Activated naive CD4-positive, alpha-beta T cell treated with anti-CD3 and anti-CD28 coated beads, Interleukin-2, amount 50 U/mL, for 24 hours (primary cell): ENCODE measurements at regions not wholly inside any gene's neighbourhood (a gene's known extent, or its start where the extent isn't known, plus 50 kb on each side); places are given as distances from the start of the nearest gene placed in this dataset.
"Not testable (repeated sequence)": the region's sequence is repeated elsewhere in the genome, so short reads cannot be mapped to it uniquely, and the experiment has no call there.

Source experiments
- H3K27ac Mint-ChIP-seq: one replicate; pipeline ENCODE4 v1.8.0; 2021; ENCODE audit warnings: mild to moderate bottlenecking, mixed read lengths
- H3K27me3 Mint-ChIP-seq: one replicate; pipeline ENCODE4 v1.8.0; 2021; ENCODE audit warnings: mixed read lengths
- H3K36me3 Mint-ChIP-seq: one replicate; pipeline ENCODE4 v1.8.0; 2021; ENCODE audit warnings: mixed read lengths
- H3K4me1 Mint-ChIP-seq: one replicate; pipeline ENCODE4 v1.8.0; 2021; ENCODE audit warnings: mixed read lengths
- H3K4me3 Mint-ChIP-seq: one replicate; pipeline ENCODE4 v1.8.0; 2021; ENCODE audit warnings: mild to moderate bottlenecking, mixed read lengths
- H3K9me3 Mint-ChIP-seq: one replicate; pipeline ENCODE4 v1.8.0; 2021; ENCODE audit warnings: mixed read lengths

DNA sequence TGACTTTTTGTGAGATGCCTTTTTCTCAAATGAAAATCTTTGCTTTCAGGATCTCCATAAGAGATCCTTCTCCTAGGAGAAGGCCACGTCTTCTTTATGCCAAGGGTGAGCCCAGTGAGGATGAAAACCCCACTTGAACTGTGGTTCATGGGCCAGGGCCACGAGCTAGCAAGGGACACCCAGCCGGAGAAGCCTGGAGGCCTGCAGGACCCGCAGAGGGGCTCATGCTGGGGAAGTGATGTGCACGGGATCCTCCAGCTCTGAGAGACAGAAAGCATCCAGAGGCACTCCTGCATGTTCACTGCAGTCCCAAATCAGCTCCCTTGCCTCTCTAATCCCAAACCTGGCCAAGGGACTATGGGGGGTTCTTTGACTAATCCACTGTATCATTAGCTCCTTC lies 168.9 kb downstream of the UQCRFS1 start:
- Mint-ChIP-seq H3K4me1 (no peaks in the 10 kb centered on the region), H3K4me3 (no peak overlapping the region), H3K27ac (no peak overlapping the region), H3K27me3 (peaks cover 5% of the 10 kb centered on the region), H3K9me3 (no peaks in the 10 kb centered on the region), H3K36me3 (no peaks in the 10 kb centered on the region)

DNA sequence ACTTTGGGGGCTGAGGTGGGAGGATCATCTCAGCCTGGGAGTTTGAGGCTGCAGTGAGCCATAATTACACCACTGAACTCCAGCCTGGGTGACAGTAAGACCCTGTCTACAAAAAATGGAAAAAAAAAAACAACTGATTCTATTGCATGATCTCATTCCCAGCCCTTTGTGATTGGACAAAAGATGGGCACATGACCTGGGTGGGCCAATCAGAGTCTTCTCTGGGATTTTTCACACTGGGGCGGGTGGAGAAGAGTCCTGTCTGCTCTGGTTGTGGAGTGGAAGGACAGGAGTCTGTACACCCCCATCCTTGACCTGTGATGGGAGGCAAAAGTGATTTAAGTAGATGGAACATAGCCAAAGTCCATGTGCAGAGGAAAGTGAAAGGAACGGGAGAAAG lies 170.5 kb downstream of the UQCRFS1 start:
- Mint-ChIP-seq H3K4me3 (no peak overlapping the region), H3K27me3 (peaks cover 5% of the 10 kb centered on the region), H3K4me1 (no peaks in the 10 kb centered on the region)

DNA sequence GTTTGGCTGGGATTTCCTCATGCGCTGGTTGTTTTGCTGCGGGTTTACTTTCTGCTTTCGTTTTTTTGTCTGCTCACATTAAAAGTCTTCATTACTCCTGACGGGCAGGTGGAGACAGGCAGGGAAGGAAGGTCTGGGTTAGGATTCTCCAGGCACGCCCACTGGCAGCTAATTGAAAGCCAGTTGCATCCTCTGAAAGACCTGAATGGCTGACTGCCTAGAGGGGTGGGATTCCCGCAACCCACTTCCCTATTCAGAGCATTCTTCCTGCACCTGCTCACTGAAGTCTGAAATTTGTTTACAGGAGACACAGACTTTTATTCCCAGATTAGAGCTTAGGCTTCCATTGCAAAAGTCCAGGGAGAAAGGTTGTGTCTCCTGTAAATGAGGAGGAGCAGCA lies 172.0 kb downstream of the UQCRFS1 start:
- Mint-ChIP-seq H3K4me1 (no peaks in the 10 kb centered on the region), H3K27ac (no peak overlapping the region), H3K9me3 (no peaks in the 10 kb centered on the region), H3K27me3 (peaks cover 3% of the 10 kb centered on the region), H3K4me3 (no peak overlapping the region), H3K36me3 (no peaks in the 10 kb centered on the region)

More for the DNA sequence above, 170.5 kb downstream of the UQCRFS1 start:
- Mint-ChIP-seq H3K27ac (no peak overlapping the region), H3K36me3 (no peaks in the 10 kb centered on the region), H3K9me3 (no peaks in the 10 kb centered on the region)

DNA sequence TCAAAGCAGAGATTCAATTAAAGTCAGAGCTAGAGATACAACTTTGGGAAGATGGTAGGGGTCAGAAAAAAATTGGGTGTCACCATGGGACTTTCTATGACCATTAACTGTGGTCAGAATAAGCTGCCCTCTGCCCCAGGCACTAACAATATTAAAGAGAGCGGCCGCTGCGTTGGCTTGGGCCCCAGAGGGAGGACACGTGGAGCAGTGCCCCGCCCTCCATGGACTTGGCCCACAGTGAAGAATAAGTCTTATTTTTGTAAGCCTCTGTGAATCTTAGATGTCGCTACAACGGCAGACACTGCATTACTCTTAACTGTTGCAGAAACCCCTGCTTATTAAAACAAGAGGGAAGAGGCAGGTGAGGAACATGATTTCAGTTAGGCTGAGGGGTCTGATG lies 172.7 kb downstream of the UQCRFS1 start:
- H3K4me3 Mint-ChIP-seq, result no peak overlapping the region
- H3K9me3 Mint-ChIP-seq, result no peaks in the 10 kb centered on the region
- H3K4me1 Mint-ChIP-seq, result no peaks in the 10 kb centered on the region
- peaks cover 3% of the 10 kb centered on the region for H3K27me3 Mint-ChIP-seq
- H3K27ac Mint-ChIP-seq, result no peak overlapping the region
- no peaks in the 10 kb centered on the region for H3K36me3 Mint-ChIP-seq

DNA sequence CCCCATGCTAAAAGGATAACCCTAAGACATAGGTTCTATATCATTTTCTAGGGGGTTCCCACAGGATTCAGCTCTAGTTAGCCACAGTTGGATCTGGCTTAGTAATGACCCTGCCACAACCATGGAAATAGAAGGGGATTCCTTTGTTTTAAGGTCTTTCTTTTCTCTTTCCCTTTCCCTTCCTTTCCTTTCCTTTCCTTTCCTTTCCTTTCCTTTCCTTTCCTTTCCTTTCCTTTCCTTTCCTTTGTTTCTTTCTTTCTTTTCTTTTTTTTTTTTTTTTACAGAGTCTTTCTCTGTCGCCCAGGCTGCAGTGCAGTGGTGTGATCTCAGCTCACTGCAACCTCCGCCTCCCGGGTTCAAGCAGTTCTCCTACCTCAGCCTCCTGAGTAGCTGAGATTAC lies 173.9 kb downstream of the UQCRFS1 start:
- not testable (repeated sequence) for H3K4me1 Mint-ChIP-seq, H3K9me3 Mint-ChIP-seq, H3K27me3 Mint-ChIP-seq, H3K27ac Mint-ChIP-seq, H3K4me3 Mint-ChIP-seq, H3K36me3 Mint-ChIP-seq

DNA sequence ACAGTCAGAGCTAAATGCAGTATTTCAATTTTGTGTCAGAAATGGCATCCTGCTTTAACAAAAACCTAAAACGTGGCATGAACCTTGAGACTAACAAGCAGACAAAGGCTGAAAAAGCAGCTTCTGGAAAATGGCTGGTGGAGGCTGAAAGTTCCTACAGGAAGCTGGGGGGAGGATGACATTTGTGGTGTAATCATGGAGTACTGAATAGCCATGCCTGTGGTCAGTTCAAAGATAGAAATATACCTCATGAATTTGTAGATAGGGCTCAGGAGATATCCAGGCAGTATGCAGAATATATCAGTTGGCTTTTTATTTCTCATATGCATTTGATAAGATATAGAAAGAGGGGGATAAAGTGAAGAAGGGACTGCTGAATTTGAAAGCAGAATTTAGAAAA lies 181.7 kb downstream of the UQCRFS1 start:
- Mint-ChIP-seq H3K4me3 (no peak overlapping the region), H3K9me3 (peaks cover 5% of the 10 kb centered on the region), H3K36me3 (no peaks in the 10 kb centered on the region), H3K27me3 (no peaks in the 10 kb centered on the region), H3K27ac (no peak overlapping the region), H3K4me1 (no peaks in the 10 kb centered on the region)

DNA sequence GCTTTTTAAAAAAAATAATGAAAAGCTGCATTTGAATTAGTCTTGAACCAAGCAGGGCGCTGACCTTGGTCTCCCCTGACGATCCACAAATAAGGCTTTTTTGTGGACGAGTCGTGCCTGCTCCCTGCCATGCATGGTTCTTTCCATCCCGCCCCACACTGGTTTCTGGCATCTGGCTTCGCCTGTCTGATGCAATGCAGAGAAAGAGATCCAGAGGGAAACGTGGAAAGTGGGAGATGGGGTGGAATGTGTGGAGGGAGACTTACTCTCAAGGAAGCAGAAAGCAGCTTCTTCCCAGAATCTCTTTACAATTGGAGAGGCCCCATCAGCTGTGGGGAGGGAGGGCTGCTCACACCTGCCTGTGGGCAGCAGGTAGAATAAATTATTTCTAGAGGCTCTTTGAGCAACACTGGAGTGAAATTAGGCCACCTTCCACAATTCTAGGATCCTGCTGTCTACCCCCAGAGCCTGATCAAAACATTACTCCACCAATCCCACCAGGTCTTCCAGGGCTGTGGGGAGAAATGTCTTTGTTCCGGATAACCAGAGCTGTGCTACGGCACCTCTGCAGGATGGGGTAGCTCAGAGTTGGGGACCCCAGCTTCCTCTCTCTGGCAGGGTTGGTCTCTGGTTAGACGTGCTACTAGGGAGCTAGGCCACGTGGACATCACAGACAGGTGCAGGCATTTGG lies 183.5 kb downstream of the UQCRFS1 start:
- no peaks in the 10 kb centered on the region for H3K36me3 Mint-ChIP-seq
- no peak overlapping the region for H3K27ac Mint-ChIP-seq
- no peaks in the 10 kb centered on the region for H3K4me1 Mint-ChIP-seq
- H3K9me3 Mint-ChIP-seq, result peaks cover 5% of the 10 kb centered on the region
- H3K4me3 Mint-ChIP-seq, result no peak overlapping the region
- H3K27me3 Mint-ChIP-seq, result no peaks in the 10 kb centered on the region

DNA sequence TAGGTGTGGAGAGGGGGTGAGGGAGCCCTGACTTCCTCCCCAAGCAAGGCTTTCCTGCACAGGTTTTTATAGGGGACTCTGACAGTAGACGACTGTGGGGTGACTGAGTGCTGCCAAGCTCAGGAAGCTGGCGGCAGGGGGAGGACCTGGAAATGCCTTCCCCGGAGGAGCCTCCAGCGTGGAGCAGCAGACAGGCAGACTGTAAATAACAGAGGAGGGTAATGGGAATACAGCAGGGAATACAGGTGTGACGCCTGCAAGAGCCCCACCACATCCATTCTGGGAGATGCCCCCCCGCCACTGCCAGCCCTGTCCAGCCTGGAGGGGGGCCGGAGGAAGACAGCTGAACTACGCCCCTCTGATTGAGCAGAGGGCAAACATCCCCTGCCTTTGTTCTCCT lies 190.4 kb downstream of the UQCRFS1 start:
- H3K4me3 Mint-ChIP-seq, result no peak overlapping the region
- H3K27me3 Mint-ChIP-seq, result no peaks in the 10 kb centered on the region
- H3K4me1 Mint-ChIP-seq, result no peaks in the 10 kb centered on the region
- H3K36me3 Mint-ChIP-seq, result no peaks in the 10 kb centered on the region
- no peaks in the 10 kb centered on the region for H3K9me3 Mint-ChIP-seq
- H3K27ac Mint-ChIP-seq, result no peak overlapping the region

DNA sequence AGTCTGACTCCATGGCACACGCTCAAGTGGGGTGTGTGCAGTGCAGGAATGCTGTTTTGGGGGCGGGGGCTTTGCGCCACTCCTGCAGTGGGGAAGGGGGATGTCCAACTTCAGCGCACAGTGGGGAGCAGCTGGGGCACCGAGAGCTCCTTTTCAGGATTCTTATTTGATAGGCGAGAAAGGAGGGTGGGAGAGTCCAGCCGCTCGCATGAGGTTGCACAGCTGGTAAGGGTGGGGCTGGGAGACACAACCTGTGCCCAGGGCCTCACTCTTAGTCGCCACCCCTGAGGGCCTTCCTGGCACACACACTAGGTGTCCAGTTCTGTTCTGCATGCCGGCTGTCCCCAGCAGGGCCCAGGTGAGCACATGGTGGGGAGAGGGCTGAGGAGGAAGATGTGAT lies 190.8 kb downstream of the UQCRFS1 start:
- Mint-ChIP-seq H3K9me3 (no peaks in the 10 kb centered on the region), H3K4me3 (no peak overlapping the region), H3K27me3 (peaks cover under 1% of the 10 kb centered on the region), H3K27ac (no peak overlapping the region), H3K4me1 (no peaks in the 10 kb centered on the region), H3K36me3 (no peaks in the 10 kb centered on the region)

DNA sequence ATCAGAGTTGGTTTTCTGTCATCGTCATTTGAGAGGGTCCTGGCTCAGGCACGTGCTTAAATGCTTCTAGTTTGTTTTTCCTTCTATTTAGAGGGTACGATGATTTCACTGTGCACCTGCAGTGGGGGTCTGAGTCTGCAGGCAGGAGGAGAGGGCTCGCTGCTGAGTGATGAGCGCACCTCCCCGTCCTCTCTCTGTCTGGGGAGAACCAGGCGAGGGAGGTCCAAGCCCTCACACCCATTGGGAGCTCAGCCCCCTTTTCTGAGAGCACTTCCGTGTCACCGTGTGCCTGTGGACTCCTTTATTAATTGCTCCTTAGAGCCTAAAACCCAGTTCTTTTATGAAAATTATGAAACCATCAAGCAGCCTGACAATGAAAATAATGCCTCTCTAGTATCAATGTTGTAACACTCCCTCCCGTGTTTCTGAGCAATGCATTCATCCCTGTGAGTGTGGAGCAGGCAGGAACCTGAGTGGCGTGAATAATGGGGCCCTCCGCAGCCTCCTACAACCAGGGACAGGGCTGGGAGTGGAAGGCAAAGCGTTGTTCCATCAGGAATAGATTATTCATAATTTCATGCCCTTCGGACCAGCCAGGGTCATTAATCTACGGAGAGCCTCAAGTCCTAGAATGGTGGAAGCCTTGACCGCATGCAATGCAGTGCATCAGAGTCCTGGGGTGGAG lies 191.6 kb downstream of the UQCRFS1 start:
- H3K4me1 Mint-ChIP-seq, result no peaks in the 10 kb centered on the region
- no peak overlapping the region for H3K4me3 Mint-ChIP-seq
- no peaks in the 10 kb centered on the region for H3K9me3 Mint-ChIP-seq
- no peaks in the 10 kb centered on the region for H3K36me3 Mint-ChIP-seq
- H3K27me3 Mint-ChIP-seq, result peaks cover 2% of the 10 kb centered on the region
- H3K27ac Mint-ChIP-seq, result no peak overlapping the region

DNA sequence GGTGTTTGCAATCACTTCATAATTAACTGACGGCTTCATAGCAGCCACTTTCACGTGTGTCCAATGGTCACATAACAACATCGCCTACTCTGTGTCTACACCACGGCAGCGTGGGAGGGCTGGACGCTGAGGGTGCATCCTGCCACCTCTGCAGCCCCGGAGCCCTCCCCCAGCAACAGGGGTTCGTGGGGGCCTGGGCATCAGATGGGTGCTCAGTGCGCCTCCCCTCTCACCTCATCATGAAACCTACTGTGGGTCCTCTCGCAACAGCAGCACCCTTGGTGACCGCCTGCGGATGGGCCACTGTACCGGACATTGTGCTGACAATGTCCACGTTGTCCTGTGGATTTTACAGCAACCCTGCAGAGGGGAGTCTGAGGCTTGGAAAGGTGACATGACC lies 193.5 kb downstream of the UQCRFS1 start:
- no peaks in the 10 kb centered on the region for H3K9me3 Mint-ChIP-seq
- no peak overlapping the region for H3K27ac Mint-ChIP-seq

DNA sequence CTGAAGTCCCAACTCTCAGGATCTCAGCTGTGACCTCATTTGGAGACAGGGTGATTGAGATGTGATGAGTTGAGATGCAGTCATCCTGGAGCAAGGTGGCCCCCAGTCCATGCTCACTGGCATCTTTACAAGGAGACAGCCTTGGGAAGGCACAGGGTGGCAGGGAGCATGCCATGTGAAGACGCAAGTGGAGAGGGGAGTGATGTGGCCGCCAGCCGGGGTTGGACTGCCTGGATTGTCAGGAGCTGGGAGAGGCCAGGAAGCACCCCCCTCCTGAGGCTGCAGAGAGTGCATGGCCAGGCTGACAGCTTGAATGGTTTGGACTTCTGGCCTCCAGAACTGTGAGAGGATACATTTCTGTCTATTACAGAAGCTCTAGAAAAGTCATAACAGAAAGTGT lies 194.4 kb downstream of the UQCRFS1 start:
- Mint-ChIP-seq H3K27me3 (peaks cover 2% of the 10 kb centered on the region), H3K36me3 (no peaks in the 10 kb centered on the region), H3K4me1 (no peaks in the 10 kb centered on the region), H3K9me3 (no peaks in the 10 kb centered on the region), H3K27ac (no peak overlapping the region), H3K4me3 (no peak overlapping the region)

More for the DNA sequence above, 193.5 kb downstream of the UQCRFS1 start:
- Mint-ChIP-seq H3K4me3 (no peak overlapping the region), H3K27me3 (peaks cover 2% of the 10 kb centered on the region), H3K36me3 (no peaks in the 10 kb centered on the region), H3K4me1 (no peaks in the 10 kb centered on the region)

DNA sequence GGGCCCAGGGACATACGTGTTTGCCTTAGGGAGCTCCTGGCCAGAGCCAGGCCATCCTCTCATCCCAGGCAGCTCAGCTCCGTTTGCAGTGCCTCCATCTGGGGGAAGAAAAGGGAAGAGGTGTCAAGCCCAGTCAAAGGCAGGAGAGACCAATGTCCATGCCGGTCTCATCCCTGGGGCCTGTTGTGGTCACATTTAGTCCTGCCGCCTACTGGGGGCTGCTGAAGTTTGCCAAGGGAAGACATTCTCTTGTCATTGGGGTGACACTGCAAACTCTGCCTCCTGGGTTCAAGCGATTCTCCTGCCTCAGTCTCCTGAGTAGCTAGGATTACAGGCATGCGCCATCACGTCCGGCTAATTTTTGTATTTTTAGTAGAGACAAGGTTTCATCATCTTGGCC lies 195.2 kb downstream of the UQCRFS1 start:
- H3K9me3 Mint-ChIP-seq, result no peaks in the 10 kb centered on the region
- H3K27ac Mint-ChIP-seq, result no peak overlapping the region
- H3K27me3 Mint-ChIP-seq, result peaks cover 2% of the 10 kb centered on the region
- H3K36me3 Mint-ChIP-seq, result no peaks in the 10 kb centered on the region
- H3K4me1 Mint-ChIP-seq, result no peaks in the 10 kb centered on the region
- no peak overlapping the region for H3K4me3 Mint-ChIP-seq

DNA sequence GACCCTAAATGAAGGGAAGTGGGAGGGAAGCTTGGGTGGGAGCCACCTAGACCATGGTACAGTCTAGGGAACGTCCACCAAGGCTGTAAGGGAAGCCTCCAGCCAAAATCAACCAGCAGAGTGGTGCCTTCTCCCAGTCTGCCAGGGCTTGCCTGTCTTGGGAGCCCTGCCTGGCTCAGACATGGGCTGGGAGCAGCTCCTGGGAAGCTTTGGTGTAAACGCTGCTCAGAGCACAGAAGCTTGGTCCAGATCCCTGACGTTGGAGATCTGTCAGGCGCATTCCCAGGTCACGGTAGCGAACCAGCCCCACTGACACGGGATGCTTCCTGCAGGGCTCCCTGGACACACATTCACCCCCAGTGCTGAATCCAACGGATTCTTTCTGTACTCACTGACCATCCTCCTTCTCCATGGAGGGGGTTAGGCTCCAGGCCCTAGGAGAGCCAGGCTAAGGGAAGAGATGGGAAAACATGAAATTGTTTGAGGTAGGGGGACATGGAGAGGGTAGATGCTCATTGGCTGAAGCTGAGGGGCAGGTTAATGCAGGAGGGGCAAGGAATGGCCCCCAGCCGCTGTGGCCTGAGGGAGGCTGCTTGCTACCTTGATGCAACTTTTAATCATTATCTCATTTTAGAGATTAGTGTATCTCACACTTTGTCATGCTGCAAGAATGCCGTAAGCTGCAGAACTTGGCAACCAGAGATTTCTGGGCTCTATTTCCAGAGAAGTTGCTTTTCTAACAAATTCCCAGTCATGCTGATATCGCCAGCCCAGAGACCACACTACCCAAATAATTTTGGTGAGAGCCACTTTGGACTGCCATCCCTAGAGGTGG lies 195.8 kb downstream of the UQCRFS1 start:
- Mint-ChIP-seq H3K4me3 (no peak overlapping the region), H3K27me3 (peaks cover 2% of the 10 kb centered on the region), H3K4me1 (no peaks in the 10 kb centered on the region), H3K9me3 (no peaks in the 10 kb centered on the region), H3K36me3 (no peaks in the 10 kb centered on the region), H3K27ac (no peak overlapping the region)

DNA sequence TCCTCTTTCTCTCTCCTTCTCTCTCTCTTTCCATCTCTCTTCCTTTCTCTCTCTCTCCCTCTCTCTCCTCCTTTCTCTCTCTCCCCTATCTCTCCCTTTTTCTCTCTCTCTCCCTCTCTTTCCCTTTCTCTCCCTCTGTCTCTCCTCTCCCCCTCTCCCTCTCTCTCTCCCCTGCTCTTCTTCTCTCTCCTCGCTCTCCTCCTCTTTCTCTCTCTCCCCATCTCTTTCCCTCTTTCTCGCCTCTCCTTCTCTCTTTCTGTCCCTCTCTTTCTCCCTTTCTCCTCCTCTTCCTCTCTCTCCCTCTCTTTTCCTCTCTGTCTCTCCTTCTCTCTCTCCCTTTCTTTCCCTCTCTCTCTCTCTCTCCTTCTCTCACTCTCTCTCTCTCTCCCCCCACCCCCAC lies 196.6 kb downstream of the UQCRFS1 start:
- Mint-ChIP-seq H3K27me3 (peaks cover 2% of the 10 kb centered on the region), H3K9me3 (no peaks in the 10 kb centered on the region), H3K4me1 (no peaks in the 10 kb centered on the region), H3K36me3 (no peaks in the 10 kb centered on the region), H3K27ac (no peak overlapping the region), H3K4me3 (no peak overlapping the region)

DNA sequence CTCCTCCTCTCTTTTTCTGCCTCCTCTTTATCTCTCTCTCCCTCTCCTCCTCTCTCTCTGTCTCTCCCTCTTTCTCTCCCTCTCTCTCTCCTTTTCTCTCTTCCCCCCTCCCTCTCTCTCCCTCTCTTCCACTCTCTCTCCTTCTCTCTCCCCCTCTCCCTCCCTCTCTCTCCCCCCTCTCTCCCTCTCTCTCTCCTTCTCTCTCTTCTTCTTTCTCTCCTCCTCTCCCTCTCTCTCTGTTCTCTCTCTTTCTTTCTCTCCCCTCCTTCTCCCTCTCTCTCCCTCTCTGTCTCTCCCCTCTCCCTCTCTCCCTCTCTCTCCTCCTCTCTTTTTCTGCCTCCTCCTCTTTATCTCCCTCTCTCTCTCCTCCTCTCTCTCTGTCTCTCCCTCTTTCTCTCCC lies 197.4 kb downstream of the UQCRFS1 start:
- H3K27me3 Mint-ChIP-seq, result peaks cover 2% of the 10 kb centered on the region
- H3K4me3 Mint-ChIP-seq, result no peak overlapping the region
- no peaks in the 10 kb centered on the region for H3K36me3 Mint-ChIP-seq
- H3K4me1 Mint-ChIP-seq, result no peaks in the 10 kb centered on the region
- H3K27ac Mint-ChIP-seq, result no peak overlapping the region
- no peaks in the 10 kb centered on the region for H3K9me3 Mint-ChIP-seq
